CD8-positive, alpha-beta memory T cell (primary cell): ENCODE measurements at regions not wholly inside any gene's neighbourhood (a gene's known extent, or its start where the extent isn't known, plus 50 kb on each side); places are given as distances from the start of the nearest gene placed in this dataset.
"Not testable (repeated sequence)": the region's sequence is repeated elsewhere in the genome, so short reads cannot be mapped to it uniquely, and the experiment has no call there.

Source experiments
- CTCF ChIA-PET: fragments of 350-600 bp; sonication (Branson Sonifier 250); formaldehyde crosslinking; loops from one replicate; lab custom pipeline; 2021; ENCODE audit warnings: antibody characterized with exemption; lab: Charles Lee
- POLR2A ChIA-PET: fragments of 350-600 bp; sonication (Branson Sonifier 250); formaldehyde crosslinking; loops from one replicate; lab custom pipeline; 2021; ENCODE audit warnings: antibody characterized with exemption; lab: Charles Lee
- DNase-seq, 5 donors: peaks; one replicate each; pipeline versions ENCODE4 v3.0.0 to v3.0.0-alpha.2; 2020 to 2022; ENCODE audit warnings: mixed read lengths in 1 of 5
- H3K27ac ChIP-seq: one replicate; pipeline ENCODE4 v1.7.0; 2013; ENCODE audit warnings: low read depth, mild to moderate bottlenecking, low read length, moderate library complexity
- H3K27me3 ChIP-seq: 2 replicates; pipeline ENCODE4 v1.7.0; 2013; ENCODE audit warnings: low read length, mild to moderate bottlenecking; ENCODE audit not compliant: insufficient read depth, poor library complexity, severe bottlenecking
- H3K36me3 ChIP-seq: 2 replicates; pipeline ENCODE4 v1.7.0; 2013; ENCODE audit warnings: mild to moderate bottlenecking, low read length, moderate library complexity; ENCODE audit not compliant: insufficient read depth
- H3K4me1 ChIP-seq: 2 replicates; pipeline ENCODE4 v1.7.0; 2013; ENCODE audit warnings: mild to moderate bottlenecking, low read length, moderate library complexity; ENCODE audit not compliant: insufficient read depth
- H3K4me3 ChIP-seq: 2 replicates; pipeline ENCODE4 v1.7.0; 2013; ENCODE audit warnings: mild to moderate bottlenecking, low read length
- H3K9me3 ChIP-seq: 2 replicates; pipeline ENCODE4 v1.7.0; 2013; ENCODE audit warnings: mild to moderate bottlenecking, low read length
- H3K27ac Mint-ChIP-seq, 8 donors: one replicate each; pipeline ENCODE4 v1.8.0; 2020 to 2021; ENCODE audit warnings: mixed read lengths in 8 of 8, mild to moderate bottlenecking in 6 of 8, inconsistent platforms in 3 of 8, moderate library complexity in 3 of 8
- H3K27me3 Mint-ChIP-seq, 2 donors: one replicate each; pipeline ENCODE4 v1.8.0; 2020 to 2021; ENCODE audit warnings: mixed read lengths in 2 of 2, mild to moderate bottlenecking in 1 of 2, moderate library complexity in 1 of 2
- H3K36me3 Mint-ChIP-seq, 3 donors: one replicate each; pipeline ENCODE4 v1.8.0; 2020 to 2021; ENCODE audit warnings: mixed read lengths in 3 of 3, inconsistent platforms in 1 of 3, mild to moderate bottlenecking in 1 of 3
- H3K4me1 Mint-ChIP-seq, 3 donors: one replicate each; pipeline ENCODE4 v1.8.0; 2020 to 2021; ENCODE audit warnings: mixed read lengths in 3 of 3, inconsistent platforms in 1 of 3, mild to moderate bottlenecking in 1 of 3
- H3K4me3 Mint-ChIP-seq, 7 donors: one replicate each; pipeline ENCODE4 v1.8.0; 2020 to 2021; ENCODE audit warnings: mixed read lengths in 7 of 7, mild to moderate bottlenecking in 6 of 7, moderate library complexity in 4 of 7, inconsistent platforms in 2 of 7
- H3K9me3 Mint-ChIP-seq, 5 donors: one replicate each; pipeline ENCODE4 v1.8.0; 2020 to 2022; ENCODE audit warnings: mixed read lengths in 5 of 5, mild to moderate bottlenecking in 3 of 5, moderate library complexity in 2 of 5, inconsistent platforms in 1 of 5

GRCh38 chr10:9243941-9244411 lies 1189.5 kb downstream of the GATA3 start:
- Mint-ChIP-seq H3K4me3 (no peak overlapping the region), H3K4me1 (no peaks in the 10 kb centered on the region), H3K36me3 (no peaks in the 10 kb centered on the region), H3K9me3 (no peaks in the 10 kb centered on the region), H3K27ac (no peak overlapping the region), H3K27me3 (peaks cover 10 to 45% of the 10 kb centered on the region in 2 donors)
- no peaks in the 10 kb centered on the region for H3K4me1 ChIP-seq
- no peak for DNase-seq
- ChIA-PET POLR2A (no interaction called here), CTCF (no interaction called here)
- H3K36me3 ChIP-seq: no peaks in the 10 kb centered on the region
- H3K4me3 ChIP-seq: no peak overlapping the region
- no peak overlapping the region for H3K27ac ChIP-seq
- H3K9me3 ChIP-seq: no peaks in the 10 kb centered on the region
- H3K27me3 ChIP-seq: peaks cover 9% of the 10 kb centered on the region

DNA sequence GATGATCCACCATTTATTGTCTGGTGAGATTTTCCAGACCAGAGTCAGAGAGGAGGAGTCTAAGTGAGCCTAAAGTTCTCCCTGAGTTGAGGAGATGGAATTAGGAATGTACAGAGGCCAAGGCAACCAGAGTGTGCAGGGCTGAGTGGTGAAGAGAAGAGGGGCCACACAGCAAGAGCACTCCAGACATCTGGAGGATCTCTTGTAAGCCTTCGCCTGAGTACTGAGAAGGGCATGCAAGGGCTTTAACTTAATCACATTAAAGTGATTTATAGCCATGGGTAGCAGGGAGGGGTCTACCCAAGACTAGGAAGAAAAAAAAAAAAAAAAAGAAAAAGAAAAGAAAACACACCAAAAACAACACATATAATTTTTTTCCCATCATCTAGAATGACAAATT lies 1190.4 kb downstream of the GATA3 start:
- no peak overlapping the region for H3K4me3 Mint-ChIP-seq
- H3K4me1 ChIP-seq: no peaks in the 10 kb centered on the region
- no peak for DNase-seq
- ChIA-PET CTCF (no interaction called here), POLR2A (no interaction called here)
- peaks cover 13 to 44% of the 10 kb centered on the region in 2 donors for H3K27me3 Mint-ChIP-seq
- H3K4me3 ChIP-seq: no peak overlapping the region
- no peaks in the 10 kb centered on the region for H3K4me1 Mint-ChIP-seq
- H3K27ac Mint-ChIP-seq: no peak overlapping the region
- no peak overlapping the region for H3K27ac ChIP-seq
- no peaks in the 10 kb centered on the region for H3K9me3 ChIP-seq
- H3K9me3 Mint-ChIP-seq: no peaks in the 10 kb centered on the region
- H3K36me3 ChIP-seq: no peaks in the 10 kb centered on the region
- no peaks in the 10 kb centered on the region for H3K36me3 Mint-ChIP-seq
- H3K27me3 ChIP-seq: peaks cover 9% of the 10 kb centered on the region

- H3K4me1 ChIP-seq: no peaks in the 10 kb centered on the region
- ChIA-PET POLR2A (no interaction called here), CTCF (no interaction called here)
- Mint-ChIP-seq H3K4me3 (no peak overlapping the region), H3K27ac (no peak overlapping the region), H3K9me3 (no peaks in the 10 kb centered on the region), H3K36me3 (no peaks in the 10 kb centered on the region), H3K27me3 (peaks cover 13 to 28% of the 10 kb centered on the region in 2 donors), H3K4me1 (no peaks in the 10 kb centered on the region)
- no peak for DNase-seq
- no peaks in the 10 kb centered on the region for H3K9me3 ChIP-seq
- H3K27ac ChIP-seq: no peak overlapping the region
- no peaks in the 10 kb centered on the region for H3K27me3 ChIP-seq
- no peak overlapping the region for H3K4me3 ChIP-seq
- no peaks in the 10 kb centered on the region for H3K36me3 ChIP-seq
Observed at GRCh38 chr10:9253121-9253520, 1198.6 kb downstream of the GATA3 start.

DNA sequence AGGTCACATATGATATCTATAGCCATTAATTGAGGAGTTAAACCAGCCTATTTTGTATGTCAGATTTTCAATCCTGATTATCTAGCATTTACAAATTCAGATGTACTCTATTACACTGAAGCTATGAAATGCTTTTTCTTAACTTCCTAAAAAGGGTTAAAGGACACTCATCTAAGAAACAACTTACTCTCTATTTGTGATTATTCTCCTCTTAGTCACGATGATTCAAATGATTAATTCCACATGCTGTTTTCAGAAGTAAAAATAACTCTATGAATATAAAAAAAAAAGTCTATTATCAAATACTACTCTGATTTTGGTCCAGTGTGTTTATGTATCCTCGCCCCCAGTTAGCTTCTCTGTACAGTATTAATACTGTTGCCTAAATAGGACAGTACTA lies 1199.9 kb downstream of the GATA3 start:
- no peaks in the 10 kb centered on the region for H3K36me3 Mint-ChIP-seq

GRCh38 chr10:9260690-9261089 lies 1206.2 kb downstream of the GATA3 start:
- H3K9me3 ChIP-seq: no peaks in the 10 kb centered on the region
- no peak overlapping the region for H3K4me3 ChIP-seq
- Mint-ChIP-seq H3K27me3 (peaks cover 7 to 34% of the 10 kb centered on the region in 2 donors), H3K4me1 (no peaks in the 10 kb centered on the region), H3K27ac (no peak overlapping the region), H3K36me3 (no peaks in the 10 kb centered on the region), H3K4me3 (no peak overlapping the region), H3K9me3 (no peaks in the 10 kb centered on the region)
- ChIA-PET POLR2A (no interaction called here), CTCF (no interaction called here)
- no peaks in the 10 kb centered on the region for H3K4me1 ChIP-seq
- no peaks in the 10 kb centered on the region for H3K27me3 ChIP-seq
- no peak overlapping the region for H3K27ac ChIP-seq
- no peak for DNase-seq
- H3K36me3 ChIP-seq: no peaks in the 10 kb centered on the region

More for the DNA sequence above, 1199.9 kb downstream of the GATA3 start:
- no peak overlapping the region for H3K4me3 ChIP-seq
- H3K9me3 ChIP-seq: no peaks in the 10 kb centered on the region
- ChIA-PET CTCF (no interaction called here), POLR2A (no interaction called here)
- Mint-ChIP-seq H3K27ac (no peak overlapping the region), H3K4me1 (no peaks in the 10 kb centered on the region), H3K27me3 (peaks cover 13 to 28% of the 10 kb centered on the region in 2 donors), H3K9me3 (no peaks in the 10 kb centered on the region), H3K4me3 (no peak overlapping the region)
- no peaks in the 10 kb centered on the region for H3K27me3 ChIP-seq
- H3K4me1 ChIP-seq: no peaks in the 10 kb centered on the region
- no peak overlapping the region for H3K27ac ChIP-seq
- DNase-seq: no peak
- no peaks in the 10 kb centered on the region for H3K36me3 ChIP-seq

DNA sequence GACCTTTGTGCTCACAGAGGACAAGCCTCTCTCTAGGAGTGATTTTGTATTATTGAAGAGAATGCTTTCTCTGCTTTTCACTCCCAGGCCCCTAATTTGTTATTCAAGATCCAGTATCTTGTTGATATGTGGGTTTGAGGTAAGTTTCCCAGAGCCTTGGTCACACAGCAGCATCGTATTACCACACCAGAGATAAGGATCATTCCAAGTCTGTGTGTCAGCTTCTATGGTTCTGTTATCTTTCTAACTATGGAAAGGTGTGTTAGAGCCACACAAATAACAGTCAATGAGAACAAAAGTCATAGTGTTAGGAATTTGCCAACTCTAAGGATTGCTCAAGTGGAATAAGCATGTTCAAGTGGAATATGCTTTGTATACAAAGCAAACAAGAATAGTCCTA lies 1208.3 kb downstream of the GATA3 start:
- Histone ChIP-seq H3K27ac (no peak overlapping the region), H3K4me1 (no peaks in the 10 kb centered on the region), H3K9me3 (no peaks in the 10 kb centered on the region), H3K4me3 (no peak overlapping the region), H3K36me3 (no peaks in the 10 kb centered on the region), H3K27me3 (no peaks in the 10 kb centered on the region)
- no peak overlapping the region for H3K4me3 Mint-ChIP-seq
- ChIA-PET CTCF (no interaction called here), POLR2A (no interaction called here)
- H3K27ac Mint-ChIP-seq: no peak overlapping the region
- no peaks in the 10 kb centered on the region for H3K36me3 Mint-ChIP-seq
- H3K9me3 Mint-ChIP-seq: no peaks in the 10 kb centered on the region
- peaks cover 2 to 31% of the 10 kb centered on the region in 2 donors for H3K27me3 Mint-ChIP-seq
- no peak for DNase-seq
- H3K4me1 Mint-ChIP-seq: no peaks in the 10 kb centered on the region

- Mint-ChIP-seq H3K4me1 (no peaks in the 10 kb centered on the region), H3K27ac (no peak overlapping the region), H3K9me3 (peaks cover 0 to 2% (median 0%) of the 10 kb centered on the region in 5 donors), H3K27me3 (peaks cover 2 to 47% of the 10 kb centered on the region in 2 donors), H3K36me3 (no peaks in the 10 kb centered on the region), H3K4me3 (no peak overlapping the region)
- no peaks in the 10 kb centered on the region for H3K27me3 ChIP-seq
- H3K36me3 ChIP-seq: no peaks in the 10 kb centered on the region
- no peak overlapping the region for H3K27ac ChIP-seq
- no peak overlapping the region for H3K4me3 ChIP-seq
- POLR2A ChIA-PET: no interaction called here
- no peaks in the 10 kb centered on the region for H3K4me1 ChIP-seq
- DNase-seq: no peak
- no peaks in the 10 kb centered on the region for H3K9me3 ChIP-seq
- CTCF ChIA-PET: no interaction called here
Observed at GRCh38 chr10:9268176-9268575, 1213.7 kb downstream of the GATA3 start.

DNA sequence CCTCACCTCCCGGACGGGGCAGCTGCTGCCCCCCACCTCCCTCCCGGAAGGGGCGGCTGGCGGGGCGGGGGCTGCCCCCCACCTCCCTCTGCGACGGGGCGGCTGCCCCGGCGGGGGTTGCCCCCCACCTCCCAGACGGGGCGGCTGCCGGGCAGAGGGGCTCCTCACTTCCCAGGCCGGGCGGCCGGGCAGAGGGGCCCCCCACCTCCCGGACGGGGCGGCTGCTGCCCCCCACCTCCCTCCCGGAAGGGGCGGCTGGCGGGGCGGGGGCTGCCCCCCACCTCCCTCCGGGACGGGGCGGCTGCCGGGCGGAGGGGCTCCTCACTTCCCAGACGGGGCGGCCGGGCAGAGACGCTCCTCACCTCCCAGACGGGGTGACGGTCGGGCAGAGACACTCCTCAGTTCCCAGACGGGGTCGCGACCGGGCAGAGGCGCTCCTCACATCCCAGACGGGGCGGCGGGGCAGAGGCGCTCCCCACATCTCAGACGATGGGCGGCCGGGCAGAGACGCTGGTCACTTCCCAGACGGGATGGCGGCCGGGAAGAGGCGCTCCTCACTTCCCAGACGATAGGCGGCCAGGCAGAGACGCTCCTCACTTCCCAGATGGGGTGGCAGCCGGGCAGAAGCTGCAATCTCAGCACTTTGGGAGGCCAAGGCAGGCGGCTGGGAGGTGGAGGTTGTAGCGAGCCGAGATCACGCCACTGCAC lies 1218.8 kb downstream of the GATA3 start:
- H3K9me3 ChIP-seq, POLR2A ChIA-PET, DNase-seq, CTCF ChIA-PET, H3K36me3 ChIP-seq, H3K4me1 ChIP-seq, H3K4me3 Mint-ChIP-seq, H3K4me1 Mint-ChIP-seq, H3K4me3 ChIP-seq, H3K27ac ChIP-seq, H3K27me3 ChIP-seq, H3K27ac Mint-ChIP-seq, H3K36me3 Mint-ChIP-seq, H3K9me3 Mint-ChIP-seq: not testable (repeated sequence)
- peaks cover 2 to 31% of the 10 kb centered on the region in 2 donors for H3K27me3 Mint-ChIP-seq
